ENCODE measurements at regions not wholly inside any gene's neighbourhood (a gene's known extent, or its start where the extent isn't known, plus 50 kb on each side); places are given as distances from the start of the nearest gene placed in this dataset.

- TF ChIP-seq POLR2AphosphoS5 (IDR thresholded peaks at IDR 0.05) = no peak
- TF ChIP-seq, protein P1, sequence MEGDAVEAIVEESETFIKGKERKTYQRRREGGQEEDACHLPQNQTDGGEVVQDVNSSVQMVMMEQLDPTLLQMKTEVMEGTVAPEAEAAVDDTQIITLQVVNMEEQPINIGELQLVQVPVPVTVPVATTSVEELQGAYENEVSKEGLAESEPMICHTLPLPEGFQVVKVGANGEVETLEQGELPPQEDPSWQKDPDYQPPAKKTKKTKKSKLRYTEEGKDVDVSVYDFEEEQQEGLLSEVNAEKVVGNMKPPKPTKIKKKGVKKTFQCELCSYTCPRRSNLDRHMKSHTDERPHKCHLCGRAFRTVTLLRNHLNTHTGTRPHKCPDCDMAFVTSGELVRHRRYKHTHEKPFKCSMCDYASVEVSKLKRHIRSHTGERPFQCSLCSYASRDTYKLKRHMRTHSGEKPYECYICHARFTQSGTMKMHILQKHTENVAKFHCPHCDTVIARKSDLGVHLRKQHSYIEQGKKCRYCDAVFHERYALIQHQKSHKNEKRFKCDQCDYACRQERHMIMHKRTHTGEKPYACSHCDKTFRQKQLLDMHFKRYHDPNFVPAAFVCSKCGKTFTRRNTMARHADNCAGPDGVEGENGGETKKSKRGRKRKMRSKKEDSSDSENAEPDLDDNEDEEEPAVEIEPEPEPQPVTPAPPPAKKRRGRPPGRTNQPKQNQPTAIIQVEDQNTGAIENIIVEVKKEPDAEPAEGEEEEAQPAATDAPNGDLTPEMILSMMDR (IDR thresholded peaks at IDR 0.05) = no peak
These were observed 86.8 kb upstream of the ATP6AP2 start for GRCh38 chrX:40494005-40494404.

Measured in transverse colon (tissue), 4 donors.